NCI-H2081 treated with DMSO at 0.1 percent for 48 hours (cell line): ENCODE measurements at regions not wholly inside any gene's neighbourhood (a gene's known extent, or its start where the extent isn't known, plus 50 kb on each side); places are given as distances from the start of the nearest gene placed in this dataset.
"Not testable (repeated sequence)": the region's sequence is repeated elsewhere in the genome, so short reads cannot be mapped to it uniquely, and the experiment has no call there.

ENCODE experiments used
- DNase-seq: peaks from one replicate; lab custom pipeline; 2025; lab: John Stamatoyannopoulos, UW

GRCh38 chr6:80411486-80411885 is 305.0 kb downstream of the BCKDHB start:
- DNase-seq: no peak

GRCh38 chr6:80407976-80408375 is 301.5 kb downstream of the BCKDHB start:
- DNase-seq: not testable (repeated sequence)

- no peak for DNase-seq
Observed at GRCh38 chr6:80404889-80405288, 298.4 kb downstream of the BCKDHB start.

GRCh38 chr6:80403365-80403764 is 296.9 kb downstream of the BCKDHB start:
- no peak for DNase-seq

GRCh38 chr6:80402266-80402665 is 295.8 kb downstream of the BCKDHB start:
- DNase-seq: no peak
